MV-4-11 (cell line): ENCODE measurements at regions not wholly inside any gene's neighbourhood (a gene's known extent, or its start where the extent isn't known, plus 50 kb on each side); places are given as distances from the start of the nearest gene placed in this dataset.
"Not testable (repeated sequence)": the region's sequence is repeated elsewhere in the genome, so short reads cannot be mapped to it uniquely, and the experiment has no call there.

Experiments
- DNase-seq: peaks from one replicate; lab custom pipeline; 2025; lab: John Stamatoyannopoulos, UW

GRCh38 chr5:167320019-167320418, 971.4 kb upstream of the WWC1 start:
- no peak for DNase-seq

DNA sequence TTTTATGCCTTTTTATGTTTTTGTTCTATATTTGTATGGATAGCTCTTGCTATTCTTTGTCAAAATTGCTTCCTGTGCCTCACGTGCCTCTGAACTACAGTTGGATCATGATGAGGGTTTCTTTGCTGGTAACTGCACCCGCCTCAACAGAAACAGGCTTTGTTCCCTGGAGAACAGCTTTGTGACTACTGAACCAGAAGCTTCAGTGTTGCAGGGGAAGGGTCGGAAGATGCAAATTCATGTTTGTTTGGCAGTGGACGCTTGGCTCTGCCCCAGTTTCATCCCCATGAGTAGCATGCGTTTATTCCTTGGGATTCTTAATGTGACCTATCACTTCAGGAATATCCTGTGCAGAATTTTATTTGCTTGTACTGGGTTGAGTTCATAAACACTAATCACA, 959.1 kb upstream of the WWC1 start:
- DNase-seq = no peak

DNA sequence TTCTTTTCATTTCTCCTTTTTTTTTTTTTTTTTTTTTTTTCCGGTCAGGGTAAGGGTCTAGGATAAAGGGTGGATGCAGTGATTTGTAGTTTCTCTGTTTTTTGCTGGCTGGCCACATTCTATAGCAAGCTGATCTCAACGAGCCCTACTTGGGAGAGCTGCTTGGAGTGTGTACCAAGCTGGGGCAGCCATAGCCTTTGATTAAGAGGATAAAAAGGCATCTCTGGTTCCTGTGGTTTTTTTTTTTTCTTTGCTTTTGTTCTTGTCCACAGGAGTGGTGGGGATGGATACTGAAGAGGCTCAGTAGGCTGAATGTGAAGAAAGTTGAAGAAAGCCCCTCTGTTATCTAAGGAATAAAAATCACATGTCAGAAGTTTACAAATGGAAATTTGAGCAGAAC, 955.3 kb upstream of the WWC1 start:
- no peak for DNase-seq

DNA sequence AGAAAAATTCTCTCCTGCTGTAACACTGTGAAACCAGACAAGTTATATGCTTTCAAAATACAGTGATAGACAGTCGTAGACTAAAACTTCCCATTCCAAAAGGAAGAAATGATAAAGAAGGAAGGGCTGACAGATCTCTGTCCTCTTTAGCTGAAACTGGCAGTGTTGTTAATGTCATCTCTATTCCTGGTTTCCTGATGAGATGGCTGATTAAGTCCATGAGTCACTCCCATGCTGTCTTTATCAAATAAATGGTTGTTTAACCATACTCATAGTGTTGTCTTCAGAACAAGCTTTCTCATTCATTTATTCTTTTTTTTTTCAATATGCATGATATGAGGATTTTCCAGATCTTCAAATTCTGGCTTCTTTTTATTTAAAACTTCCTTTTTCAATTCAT, 952.2 kb upstream of the WWC1 start:
- DNase-seq = no peak

DNA sequence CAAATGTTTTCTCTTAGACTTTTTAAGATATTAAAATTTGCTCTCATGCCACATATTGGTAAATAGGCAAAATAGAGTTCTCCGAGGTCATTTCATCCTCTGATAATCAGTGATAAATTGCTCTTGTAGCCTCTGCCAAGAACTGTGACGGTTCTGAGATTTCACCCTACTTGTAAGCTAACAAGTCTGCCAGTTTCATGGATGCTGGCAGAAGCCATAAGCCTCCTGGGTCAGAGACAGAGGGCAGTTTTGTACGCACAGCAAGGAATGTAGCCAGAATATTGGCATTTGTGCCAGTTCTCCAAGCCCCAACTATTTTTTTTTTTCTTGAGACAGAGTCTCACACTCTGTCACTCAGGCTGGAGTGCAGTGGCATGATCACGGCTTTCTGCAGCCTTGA, 945.0 kb upstream of the WWC1 start:
- no peak for DNase-seq

DNA sequence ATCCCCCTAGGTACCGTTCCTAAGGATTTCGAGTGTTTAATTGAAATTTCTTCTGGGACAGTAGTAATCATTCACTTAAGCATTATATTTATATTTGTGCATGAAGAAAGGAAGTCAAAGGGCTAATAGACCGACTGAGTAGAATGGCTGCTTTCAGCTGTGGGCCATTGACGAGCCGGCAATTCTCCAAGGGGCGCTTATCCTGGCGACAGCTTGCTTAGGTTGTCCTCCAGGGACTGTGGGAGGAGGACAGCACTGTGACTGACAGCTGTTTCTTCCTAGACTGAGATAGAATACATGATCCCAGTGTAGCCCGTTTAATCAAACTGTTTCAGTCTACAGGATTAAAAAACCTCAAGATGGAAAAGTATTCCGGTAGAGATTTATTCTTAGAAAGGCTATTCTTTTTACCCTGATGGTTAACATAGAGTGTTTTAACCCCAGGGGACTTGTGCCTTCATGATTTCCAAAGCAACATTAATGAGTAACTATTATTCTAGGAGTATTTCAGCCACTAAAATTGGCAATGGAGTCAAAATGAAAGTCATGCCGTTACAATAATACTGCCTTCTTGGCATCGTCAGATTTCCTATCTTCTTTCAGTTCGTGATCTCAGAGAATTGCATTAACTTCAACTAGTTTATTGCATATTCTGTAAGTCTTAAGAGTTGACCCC, 943.1 kb upstream of the WWC1 start:
- DNase-seq = no peak

DNA sequence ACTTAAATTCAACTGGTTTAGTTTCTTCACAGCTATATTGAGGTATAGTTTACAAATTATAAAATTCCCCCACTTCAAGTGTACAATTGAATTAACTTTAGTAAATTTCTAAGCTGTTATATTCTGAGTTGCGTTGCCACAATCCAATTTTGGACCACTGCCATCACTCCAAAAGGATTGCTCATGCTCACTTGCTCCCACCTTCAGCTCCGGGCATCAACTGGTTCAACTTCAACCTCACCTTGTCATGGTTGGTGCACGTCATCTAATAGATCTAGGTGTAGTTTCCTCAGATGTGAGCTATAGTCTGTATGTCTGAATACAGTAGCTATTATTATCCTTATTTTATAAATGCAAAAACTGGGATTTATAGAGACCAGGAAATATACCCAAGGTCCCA, 942.5 kb upstream of the WWC1 start:
- DNase-seq = no peak

DNA sequence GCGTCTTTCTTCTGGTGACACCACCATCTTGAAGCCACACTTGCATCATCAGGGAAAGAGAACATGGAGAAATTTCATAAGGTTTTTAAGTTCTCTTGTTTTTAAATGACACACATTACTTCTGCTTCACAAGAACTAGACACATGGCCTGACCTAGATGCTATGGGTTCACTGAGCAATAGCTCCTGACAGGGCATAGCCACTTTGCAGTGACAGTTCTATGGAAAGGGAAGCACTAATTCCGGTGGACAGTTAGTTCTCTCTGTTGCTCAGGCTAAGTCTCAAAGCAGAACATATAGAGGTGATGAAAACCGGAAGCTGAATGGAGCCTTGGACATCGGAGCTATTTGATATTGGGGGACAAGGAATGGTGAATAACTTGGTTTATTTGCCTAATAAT, 940.1 kb upstream of the WWC1 start:
- DNase-seq = no peak

DNA sequence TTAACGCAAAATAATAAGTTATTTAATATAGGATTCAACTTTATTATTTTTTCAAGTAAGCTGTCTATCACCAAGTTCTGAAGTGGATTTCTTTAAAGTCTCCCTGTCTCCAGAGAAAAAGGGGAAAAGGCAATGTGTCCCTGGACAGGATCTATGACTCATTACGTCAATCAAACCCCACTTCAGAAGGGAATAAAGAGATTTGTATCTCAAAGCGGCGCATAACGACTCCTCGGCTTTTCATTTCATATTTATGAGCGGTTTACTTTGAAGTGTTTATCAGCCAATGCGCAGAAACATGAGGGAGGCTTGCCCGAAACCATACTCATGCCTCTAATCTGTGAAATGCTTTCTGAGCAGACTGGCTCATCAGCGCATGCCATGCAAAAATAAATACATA, 938.6 kb upstream of the WWC1 start:
- DNase-seq = no peak

DNA sequence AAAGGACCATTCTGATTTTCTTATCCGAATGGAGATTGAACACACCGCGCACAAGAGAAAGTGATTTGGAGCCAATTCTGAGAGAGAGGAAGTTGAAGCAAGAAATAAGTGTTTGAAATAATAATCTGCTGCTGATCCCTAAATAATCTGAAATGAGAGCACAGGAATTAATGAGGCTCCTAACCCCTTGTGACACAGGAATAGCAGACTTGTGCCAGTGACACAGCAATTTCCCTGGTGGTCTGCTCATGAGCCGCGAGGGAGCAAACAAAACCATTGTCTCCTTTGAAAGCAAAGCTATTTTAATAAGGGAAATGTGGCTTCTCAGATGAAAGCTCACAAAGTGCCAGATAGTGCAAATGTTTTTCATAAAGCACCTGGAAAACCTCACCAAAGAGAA, 936.1 kb upstream of the WWC1 start:
- DNase-seq = no peak

DNA sequence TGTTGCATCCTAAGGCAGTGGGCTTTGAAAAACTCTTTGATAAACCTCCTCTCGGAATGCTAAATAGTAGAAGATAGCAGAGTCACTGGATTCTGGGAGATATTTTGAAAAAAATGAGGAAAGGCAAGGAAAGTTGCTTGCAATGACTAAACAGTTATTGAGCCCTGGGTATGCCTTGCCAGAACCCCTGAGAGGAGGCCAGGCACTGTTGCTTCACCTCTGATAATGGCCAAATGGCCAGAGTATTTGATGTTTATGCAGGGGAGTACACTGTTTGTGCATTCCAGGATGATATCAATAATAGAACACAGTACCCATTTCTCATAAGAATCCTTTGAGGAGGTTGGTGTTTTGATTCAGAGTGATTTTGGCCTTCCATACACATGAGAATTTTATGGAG, 935.1 kb upstream of the WWC1 start:
- DNase-seq = no peak

- DNase-seq = no peak
Observed at GRCh38 chr5:167358868-167359492, 932.5 kb upstream of the WWC1 start.

- no peak for DNase-seq
Observed at GRCh38 chr5:167361795-167362194, 929.6 kb upstream of the WWC1 start.

DNA sequence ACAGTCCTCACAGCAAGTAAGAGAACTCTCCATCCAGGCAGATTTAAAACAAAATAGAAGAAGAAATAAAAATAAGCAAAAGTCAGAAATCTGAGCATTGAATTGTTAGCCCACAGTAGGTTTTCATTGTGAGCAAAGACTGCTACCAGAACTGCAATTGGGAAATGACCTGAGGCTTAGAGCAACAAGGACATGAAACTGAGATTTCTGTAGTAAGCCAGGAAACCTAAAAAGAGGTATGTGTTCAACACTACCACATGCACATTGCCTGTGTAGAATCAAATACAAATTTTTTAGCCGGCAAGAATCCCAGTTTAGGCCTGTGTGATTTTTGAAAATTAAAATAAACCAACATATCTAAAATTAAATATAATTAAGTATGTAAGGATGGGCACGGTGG, 928.4 kb upstream of the WWC1 start:
- no peak for DNase-seq

- no peak for DNase-seq
Observed at GRCh38 chr5:167375125-167375524, 916.3 kb upstream of the WWC1 start.

DNA sequence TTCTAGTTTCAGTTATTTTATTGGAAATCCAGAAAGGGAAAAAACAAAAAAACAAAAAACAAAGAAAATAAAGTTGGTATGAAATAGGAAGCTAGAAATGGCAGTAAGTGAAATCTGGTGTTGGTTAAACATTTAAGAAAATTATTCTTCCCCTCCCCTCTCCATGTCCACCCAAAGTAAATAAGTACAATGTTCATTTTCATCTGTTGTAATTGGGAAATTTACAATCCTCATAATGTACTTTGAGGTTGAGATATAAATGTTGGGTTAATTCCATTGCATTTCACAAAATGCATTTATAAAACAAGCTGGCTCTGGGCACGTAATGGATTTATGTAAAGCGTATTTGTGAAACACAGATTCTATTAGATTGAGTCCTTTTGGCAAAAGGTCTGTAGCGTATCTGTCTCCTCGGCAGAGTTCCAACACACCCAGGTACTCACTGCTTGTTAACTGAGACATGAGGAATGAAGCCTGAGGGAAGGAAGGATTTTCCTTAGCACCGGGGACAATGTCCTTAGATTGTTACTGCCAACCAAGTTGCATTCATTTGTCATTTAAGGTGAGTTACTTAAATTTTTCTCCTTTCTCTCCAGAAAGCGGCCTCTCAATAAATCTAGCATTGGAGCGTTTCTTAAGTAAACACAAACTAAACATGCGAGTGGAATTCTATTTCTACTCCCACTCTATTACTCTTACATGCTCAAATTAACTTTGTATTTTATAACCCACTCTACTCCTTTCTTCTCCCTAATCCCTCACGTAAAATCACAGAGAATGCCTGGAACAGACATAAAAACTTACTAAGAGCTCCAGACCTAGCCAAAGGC, 912.3 kb upstream of the WWC1 start:
- DNase-seq = no peak

GRCh38 chr5:167381457-167381856, 910.0 kb upstream of the WWC1 start:
- no peak for DNase-seq

GRCh38 chr5:167389537-167389936, 901.9 kb upstream of the WWC1 start:
- no peak for DNase-seq

GRCh38 chr5:167391286-167391685, 900.2 kb upstream of the WWC1 start:
- not testable (repeated sequence) for DNase-seq

DNA sequence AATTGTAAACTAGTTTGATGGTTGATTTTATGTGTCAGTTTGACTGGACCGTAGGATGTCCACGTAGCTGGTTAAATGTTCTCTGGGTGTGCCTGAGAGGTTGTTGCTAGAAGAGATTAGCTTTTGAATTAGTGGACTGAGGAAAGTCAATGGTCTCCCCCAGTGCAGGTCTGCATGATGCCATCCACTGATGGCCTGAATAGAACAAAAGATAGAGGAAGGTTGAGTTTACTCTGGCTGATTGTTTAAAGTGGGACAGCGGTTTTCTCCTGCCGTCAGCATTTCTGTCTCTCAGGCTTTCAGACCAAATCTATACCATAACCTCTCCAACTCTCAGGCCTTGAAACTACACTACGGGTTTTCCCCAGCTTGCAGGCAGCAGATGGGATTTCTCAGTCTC, 899.2 kb upstream of the WWC1 start:
- DNase-seq = no peak

DNA sequence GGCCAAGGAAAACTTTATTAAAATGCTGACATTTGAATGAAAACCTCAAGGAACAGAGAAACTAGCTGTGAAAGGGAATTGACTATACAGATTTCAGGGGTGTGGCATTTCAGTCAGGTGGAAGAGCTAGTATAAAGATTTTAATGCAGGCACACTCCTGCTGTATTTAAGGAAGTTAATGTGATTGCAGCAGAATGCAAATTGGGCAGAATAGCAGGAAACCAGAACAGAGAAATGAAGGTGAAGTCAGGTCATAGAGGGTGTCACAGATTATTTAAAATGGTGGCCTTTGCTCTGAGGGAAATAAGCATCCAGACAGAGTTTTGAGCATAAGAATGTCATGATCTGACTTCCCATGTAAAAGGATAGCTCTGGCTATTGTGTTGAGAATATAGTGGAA, 898.1 kb upstream of the WWC1 start:
- DNase-seq = no peak

- no peak for DNase-seq
Observed at GRCh38 chr5:167402671-167403070, 888.8 kb upstream of the WWC1 start.

GRCh38 chr5:167406513-167406912, 884.9 kb upstream of the WWC1 start:
- no peak for DNase-seq
